Bone marrow (tissue), 2 donors: ENCODE measurements at regions not wholly inside any gene's neighbourhood (a gene's known extent, or its start where the extent isn't known, plus 50 kb on each side); places are given as distances from the start of the nearest gene placed in this dataset.
"Not testable (repeated sequence)": the region's sequence is repeated elsewhere in the genome, so short reads cannot be mapped to it uniquely, and the experiment has no call there.

Experiments used
- DNase-seq, 2 donors: peaks; one replicate each; lab custom pipeline; 2025; lab: John Stamatoyannopoulos, UW

DNA sequence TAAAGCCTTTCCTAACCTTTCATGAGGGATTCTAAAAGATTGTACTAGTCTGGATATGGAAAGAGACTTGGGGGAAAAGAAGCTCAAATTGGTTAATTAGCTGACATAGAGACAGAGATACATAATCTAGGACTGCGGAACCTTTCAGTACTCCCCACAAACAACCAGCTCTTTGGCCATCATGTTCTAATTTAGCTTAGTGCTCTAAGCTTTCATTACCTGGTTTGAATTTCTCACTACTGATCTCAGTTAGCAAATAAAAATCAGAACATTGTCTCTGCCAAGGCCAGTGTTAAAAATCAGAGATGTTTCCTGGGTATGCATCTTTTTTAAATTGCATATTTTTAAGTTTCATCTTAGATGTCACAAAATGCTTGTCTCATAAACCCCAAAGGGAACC lies 254.4 kb downstream of the GLUD2 start:
- DNase-seq: no peak

DNA sequence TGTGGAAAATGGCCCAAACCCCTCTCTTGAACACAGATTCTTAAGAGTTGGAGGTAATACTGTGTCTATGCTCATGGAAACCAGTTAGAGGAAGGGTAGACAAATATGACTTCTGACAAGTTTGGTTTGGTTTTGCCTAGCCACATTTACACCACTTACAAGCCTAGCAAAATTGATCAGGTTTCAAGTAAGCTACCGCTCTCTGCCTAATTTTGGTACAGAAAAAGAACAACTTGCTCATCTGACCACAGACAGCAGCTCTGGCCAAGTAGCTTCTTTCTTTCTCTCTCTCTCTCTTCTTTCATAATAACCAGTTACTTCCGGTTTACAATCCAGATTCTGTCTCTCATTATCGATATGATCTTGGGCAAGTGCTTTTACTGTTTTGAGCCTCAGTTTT lies 260.0 kb downstream of the GLUD2 start:
- no peak for DNase-seq

DNA sequence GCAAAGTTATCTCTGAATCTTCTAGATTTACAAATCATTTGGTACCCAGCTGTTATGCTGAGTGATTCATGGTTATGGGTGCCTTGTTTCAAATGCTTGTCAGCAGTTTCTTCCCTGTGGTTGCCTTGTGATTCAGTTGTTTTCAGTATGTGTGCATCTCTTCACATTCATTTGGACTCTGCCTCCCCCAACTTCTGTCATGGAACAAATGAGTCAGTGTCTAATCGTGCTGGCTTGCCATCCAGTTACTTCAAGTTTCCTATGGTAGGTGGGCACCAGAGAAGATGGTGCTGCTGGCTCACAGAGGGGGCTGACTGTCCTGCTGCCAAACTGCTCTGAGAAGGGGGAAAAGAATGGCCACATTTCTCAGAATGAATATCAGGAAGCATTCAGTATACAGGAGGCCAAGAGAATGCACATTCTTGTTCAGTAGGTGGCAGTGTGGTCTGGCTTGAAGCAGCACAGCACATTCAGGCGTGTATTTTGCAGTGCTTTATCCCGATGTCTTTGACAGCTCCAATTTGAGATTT lies 260.9 kb downstream of the GLUD2 start:
- no peak for DNase-seq

DNA sequence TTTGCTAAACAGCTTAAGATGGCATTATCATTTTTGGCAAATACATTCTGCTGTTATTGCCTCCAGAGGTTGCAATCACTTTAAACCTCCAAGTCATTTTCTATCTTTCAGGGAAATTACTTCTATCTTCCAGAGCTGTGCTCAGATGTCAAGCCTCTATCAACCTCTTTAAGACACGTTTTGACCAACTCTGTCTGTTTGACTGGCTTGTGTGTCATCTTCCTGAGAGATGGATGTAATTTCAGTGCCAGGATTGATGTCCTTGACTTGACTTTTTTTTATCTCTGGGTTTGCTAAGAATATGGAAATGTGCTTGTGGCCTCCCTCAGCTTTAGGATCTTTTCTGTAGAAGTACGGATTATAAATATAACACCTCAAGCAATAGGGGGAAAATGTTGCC lies 263.4 kb downstream of the GLUD2 start:
- no peak for DNase-seq

DNA sequence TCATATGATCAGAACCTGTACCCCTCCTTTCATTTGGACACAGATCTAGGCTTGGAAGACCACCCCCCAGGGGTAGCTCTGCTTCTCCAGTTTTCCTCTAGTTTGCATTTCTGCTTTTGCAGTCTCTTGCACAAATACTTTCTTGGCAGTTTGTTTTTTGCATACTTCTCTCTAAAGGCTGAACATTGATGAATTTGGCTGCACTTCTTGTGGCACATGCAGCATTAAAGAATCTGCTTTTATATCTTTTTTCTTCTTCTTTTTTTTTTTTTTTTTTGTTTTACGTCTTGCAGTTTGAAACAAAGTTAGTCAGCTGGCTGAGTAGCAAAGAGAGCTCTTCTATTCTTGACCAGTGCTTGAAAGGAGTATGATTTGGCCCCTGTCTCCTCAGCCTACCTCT lies 273.0 kb downstream of the GLUD2 start:
- DNase-seq: no peak

DNA sequence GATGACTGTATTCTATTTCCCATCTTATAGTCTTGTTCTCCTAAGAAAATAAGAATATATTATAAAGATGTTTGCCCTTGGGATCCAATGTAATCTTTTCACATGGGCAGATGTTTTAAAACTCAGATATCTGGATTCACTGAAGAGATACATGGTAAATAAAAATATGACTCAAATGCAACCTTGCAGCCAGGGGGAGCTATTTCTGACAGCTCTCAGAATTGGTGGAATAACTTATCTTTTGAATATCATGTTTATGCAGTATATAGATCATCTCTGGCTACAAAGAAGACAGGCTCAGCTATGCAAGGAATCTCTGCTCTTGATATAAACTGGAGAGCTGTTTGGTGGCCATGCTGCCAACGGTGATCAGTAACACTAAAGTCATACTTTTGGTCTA lies 274.7 kb downstream of the GLUD2 start:
- no peak for DNase-seq

DNA sequence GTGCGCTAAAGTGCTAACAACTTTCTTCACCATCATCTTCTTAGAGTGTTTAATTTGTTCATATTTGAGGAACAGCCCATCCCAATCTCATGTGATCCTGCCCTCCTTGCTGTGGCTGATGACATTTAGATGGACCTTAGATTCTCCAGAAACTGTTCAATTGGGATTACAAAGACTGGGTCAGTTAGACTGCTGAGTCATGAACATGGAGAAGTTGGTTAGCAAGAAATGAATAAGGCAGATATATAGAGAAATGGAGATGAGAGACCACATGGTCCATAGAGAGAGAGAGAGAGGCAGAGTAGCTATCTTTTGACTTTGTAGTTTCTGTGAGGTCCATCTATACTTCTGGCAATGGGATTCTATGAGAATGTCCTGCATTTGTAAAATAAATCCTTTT lies 275.9 kb downstream of the GLUD2 start:
- DNase-seq: no peak

DNA sequence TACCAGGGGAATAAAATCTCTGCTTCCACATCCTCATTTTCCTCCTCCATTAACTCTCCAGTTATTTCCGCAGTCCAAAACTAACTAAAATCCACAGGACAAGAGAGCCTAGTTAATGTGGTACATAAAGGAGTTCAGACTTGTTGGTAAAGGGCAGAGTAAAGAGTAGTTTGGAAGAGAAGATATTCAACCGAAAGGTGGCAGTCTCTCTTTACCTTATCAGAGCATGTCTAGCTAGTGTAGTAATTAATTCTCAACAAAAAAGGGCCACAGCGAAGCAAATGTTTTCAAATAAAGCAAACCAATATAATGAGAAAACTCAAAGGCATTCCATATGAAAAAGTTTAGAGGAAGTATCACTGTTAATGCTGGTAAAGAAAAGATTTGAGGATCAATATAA lies 286.5 kb downstream of the GLUD2 start:
- DNase-seq: no peak

DNA sequence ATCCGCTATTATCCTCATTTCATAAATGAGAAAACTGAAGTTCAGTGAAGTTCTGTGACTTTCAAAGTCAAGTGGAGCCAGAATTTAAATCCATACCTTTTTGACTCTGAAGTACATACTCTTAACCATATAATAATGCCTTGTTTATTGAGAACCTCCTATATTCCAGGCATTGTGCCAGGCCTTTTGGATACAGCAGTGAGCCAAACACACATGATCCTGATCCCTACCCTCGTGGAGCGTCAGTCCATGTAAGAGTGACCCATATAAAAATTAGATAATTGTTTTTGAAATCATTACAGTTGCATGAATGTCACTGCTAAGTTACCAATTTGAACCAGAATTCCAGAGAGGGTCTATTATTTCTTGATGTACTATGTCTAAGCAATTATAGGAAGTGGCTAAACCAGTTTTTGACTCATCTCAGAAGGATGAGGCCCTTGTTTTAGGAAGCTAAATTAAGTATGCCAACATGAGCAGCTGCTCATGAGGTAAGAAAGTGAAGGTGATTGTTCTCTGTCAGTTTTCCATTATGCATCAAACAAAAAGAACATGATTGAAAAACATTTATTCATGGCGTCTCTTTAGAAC lies 289.5 kb downstream of the GLUD2 start:
- DNase-seq: no peak

DNA sequence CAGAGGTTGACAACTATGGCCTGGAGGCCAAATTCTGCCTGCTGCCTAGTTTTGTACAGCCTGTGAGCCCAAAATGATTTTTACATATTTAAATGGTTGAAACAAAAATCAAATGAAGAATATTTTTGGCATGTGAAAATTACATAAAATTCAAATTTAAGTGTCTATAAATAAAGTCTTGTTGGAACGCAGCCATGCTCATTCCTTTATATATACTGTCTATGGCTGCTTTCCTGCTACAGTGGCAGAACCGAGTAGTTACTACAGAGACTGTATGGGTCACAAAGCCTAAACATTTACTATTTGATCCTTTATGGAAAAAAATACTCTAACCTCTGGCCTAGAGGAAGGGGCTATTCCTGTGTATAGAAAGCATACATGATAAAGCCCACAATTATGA lies 290.4 kb downstream of the GLUD2 start:
- DNase-seq: no peak

DNA sequence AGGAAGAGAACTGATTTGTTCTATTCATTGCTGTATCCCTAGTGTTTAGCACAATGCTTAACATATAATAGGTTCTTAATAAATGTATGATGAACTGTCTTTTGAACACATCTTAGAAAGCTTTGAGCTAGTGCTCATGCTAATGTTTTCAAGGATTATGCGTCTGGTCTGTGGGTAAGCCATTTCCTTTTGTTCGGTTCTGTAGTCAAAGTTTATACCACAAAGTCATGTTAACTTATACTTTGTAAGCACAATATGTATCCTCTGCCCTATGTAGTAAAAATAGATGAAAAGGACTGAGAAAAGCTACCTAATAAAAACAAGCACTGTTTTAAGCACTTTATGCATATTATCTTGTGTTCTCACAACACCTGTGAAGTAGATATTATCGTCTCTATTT lies 301.9 kb downstream of the GLUD2 start:
- DNase-seq: no peak

DNA sequence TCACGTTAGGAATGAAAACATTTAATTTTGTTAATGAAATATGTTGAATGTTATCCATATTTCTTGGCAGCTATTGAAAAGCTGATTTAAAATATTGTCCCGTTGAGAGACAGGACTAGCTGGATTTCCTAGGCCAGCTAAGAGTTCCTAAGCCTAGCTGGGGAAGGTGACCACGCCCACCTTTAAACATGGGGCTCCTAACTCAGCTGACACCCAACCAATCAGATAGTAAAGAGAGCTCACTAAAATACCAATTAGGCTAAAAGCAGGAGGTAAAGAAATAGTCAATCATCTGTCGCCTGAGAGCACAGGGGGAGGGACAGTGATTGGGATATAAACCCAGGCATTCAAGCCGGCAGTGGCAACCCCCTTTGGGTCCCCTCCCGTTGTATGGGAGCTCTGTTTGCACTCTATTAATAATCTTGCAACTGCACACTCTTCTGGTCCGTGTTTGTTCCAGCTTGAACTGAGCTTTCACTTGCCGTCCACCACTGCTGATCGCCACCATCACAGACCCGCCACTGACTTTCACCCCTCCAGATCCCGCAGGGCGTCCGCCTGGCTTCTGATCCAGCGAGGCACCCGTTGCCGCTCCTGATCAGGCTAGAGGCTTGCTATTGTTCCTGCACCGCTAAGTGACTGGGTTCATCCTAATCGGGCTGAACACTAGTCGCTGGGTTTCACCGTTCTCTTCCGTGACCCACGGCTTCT lies 308.9 kb downstream of the GLUD2 start:
- DNase-seq: no peak

DNA sequence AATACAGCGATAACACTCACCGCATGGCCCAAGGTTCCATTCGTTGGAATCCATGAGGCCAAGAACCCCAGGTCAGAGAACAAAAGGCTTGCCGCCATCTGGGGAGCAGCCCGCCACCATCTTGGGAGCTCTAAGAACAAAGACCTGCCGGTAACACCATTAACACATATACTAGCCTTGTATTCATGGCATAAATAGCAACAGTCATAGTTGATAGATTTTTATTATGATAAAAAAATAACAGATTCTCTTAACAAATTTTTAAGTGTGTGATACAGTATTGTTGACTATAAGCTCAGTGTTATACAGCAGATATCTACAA lies 309.4 kb downstream of the GLUD2 start:
- no peak for DNase-seq

DNA sequence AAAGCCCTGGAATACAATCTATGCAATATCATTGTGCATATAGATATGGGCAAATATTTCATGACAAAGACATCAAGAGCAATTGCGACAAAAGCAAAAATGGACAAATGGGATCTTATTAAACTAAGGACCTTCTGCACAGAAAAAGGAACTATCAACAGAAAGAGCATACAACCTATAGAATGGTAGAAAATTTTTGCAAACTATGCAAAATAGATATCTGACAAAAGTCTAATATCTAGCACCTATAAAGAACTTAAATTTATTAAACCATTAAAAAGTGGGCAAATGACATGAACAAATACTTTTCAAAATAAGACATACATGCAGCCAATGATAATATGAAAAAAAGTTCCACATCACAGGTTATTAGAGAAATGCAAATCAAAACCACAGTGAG lies 312.9 kb downstream of the GLUD2 start:
- DNase-seq: no peak

DNA sequence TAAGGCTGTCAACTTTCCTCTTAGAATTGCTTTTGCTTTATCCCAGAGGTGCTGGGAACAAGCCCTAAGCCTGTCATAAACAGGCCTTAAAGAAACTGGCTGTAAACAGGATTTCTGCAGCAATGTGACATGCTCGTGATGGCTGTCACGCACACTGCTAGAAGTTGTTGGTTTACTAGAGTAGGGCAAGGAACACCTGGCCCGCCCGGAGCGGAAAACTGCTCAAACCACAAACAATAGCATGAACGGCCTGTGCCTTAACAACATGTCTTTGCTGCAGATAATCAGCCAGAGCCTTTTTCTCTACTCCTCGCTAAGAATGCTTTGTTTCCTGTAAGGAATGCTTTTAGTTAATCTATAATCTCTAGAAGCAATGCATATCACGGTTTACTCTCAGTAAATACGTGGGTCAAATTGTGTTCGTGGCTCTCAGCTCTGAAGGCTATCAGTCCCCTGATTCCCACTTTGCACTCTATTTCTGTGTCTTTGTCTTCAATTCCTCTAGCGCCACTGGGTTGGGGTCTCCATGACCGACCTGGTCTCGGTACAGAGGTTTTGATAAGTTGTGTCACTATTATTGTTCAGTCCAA lies 318.3 kb downstream of the GLUD2 start:
- no peak for DNase-seq

DNA sequence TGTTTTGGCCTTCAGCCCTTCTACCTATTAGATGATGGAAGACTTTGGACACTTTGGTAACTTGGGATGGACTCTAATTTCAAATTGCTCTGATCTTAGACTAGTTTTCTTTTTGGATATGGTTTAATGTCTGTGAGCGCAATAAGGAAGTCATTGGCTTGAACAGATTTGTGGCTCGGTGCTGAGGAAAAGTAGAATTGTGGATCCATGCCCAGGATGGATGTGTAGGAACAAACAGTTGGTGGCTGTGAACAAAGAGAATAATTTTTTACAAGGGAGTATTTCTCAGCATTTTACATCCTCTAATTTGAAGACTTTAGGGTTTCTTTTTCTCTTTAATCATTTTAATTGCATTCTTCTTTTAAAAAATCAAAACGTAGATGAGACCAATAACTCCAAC lies 327.1 kb downstream of the GLUD2 start:
- no peak for DNase-seq

DNA sequence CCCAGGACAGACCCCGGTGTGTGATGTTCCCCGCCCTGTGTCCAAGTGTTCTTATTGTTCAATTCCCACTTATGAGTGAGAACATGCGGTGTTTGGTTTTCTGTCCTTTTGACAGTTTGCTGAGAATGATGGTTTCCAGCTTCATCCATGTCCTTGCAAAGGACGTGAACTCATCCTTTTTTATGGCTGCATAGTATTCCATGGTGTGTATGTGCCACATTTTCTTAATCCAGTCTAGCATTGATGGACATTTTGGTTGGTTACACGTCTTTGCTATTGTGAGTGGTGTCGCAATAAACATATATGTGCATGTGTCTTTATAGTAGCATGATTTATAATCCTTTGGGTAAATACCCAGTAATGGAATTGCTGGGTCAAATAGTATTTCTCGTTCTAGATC lies 334.5 kb downstream of the GLUD2 start:
- not testable (repeated sequence) for DNase-seq

DNA sequence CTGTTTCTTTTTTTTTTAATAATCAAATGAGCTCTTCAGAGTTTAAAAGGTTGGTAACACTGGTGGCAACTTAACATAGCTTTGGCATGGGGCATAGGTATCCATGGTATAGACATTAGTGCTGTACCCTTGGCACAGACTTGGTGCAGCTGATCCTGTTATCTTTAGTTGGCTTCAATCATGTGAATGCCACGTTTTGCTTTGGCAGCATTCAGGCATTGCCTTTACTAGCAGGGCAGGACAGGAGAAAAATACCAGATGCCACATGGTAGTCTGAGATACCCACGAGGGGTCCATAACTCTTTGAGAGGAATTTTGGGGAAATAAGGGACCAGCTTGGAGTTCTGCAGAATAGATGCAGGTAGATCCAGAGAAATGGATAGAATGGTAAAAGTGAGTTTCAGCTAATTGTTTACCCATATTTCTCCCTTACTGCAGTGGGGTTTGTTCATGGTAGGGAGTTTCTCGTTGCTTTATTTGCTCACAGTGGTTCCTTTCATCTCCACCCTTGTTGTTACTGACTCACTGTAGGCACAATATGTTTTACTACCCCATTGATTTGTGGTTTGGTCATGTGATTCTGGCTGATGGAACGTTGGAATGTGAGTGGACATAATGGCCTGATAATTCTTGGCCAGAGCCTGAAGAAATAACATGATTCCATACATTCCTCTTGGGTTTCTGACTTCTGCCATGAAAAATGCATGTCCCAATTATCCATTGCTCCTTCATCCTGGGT lies 342.7 kb downstream of the GLUD2 start:
- DNase-seq: no peak

DNA sequence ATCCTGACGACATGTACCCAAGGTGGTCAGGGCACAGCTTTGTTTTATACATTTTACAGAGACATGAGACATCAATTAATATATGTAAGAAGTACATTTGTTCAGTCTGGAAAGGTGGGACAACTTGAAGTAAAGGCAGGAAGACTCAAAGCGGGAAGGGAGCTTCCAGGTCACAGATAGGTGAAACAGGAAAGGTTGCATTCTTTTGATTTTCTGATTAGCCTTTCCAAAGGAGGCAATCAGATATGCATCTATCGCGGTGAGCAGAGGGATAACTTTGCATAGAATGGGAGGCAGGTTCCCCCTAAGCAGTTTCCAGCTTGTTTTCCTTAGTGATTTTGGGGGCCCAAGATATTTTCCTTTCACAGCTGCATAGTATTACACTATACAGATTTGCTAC lies 358.4 kb downstream of the GLUD2 start:
- DNase-seq: no peak

DNA sequence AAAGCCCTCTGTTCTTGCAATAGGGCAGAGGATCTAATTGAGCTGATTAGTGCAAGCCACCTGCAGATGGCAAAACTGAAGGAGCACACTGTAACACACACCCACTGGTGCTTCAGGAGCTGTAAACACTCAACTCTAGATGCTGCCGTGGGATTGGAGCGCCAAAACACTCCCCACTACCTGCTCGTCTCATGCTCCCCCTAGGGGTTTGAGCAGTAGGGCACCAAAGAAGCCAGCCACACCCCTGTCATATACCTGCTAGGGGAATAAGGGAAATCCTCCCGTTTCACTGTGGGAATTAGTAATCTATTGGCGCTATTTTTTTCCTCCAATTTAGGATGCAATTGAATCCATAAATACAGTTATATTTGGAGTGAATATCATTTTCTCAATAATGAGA lies 360.2 kb downstream of the GLUD2 start:
- no peak for DNase-seq

DNA sequence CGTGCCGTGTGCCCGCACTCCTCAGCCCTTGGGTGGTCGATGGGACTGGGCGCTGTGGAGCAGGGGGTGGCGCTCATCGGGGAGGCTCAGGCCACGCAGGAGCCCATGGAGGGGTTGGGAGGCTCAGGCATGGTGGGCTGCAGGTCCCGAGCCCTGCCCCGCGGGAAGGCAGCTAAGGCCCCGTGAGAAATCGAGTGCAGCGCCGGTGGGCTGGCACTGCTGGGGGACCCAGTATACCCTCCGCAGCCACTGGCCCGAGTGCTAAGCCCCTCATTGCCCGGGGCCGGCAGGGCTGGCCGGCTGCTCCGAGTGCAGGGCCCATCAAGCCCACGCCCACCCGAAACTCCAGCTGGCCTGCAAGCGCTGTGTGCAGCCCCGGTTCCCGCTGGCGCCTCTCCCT lies 384.1 kb downstream of the GLUD2 start:
- not testable (repeated sequence) for DNase-seq

DNA sequence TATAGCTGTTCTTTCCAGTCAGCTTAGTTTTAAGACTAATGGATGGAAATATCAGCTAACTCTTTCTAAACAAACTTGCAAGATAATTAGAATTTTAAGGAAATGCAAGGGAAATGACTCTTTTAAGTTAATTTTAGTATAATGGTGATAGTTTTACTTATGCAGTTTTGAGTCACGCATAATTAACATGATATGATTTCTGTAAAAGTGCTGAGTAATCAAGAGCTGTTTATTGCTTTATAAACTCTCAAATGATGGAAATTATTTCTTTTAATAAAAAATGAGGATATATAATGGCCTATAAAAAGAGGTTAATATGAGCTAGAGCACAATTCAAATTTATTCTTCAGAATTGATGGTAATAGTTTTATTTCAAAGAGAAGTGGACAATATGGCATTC lies 385.9 kb downstream of the GLUD2 start:
- DNase-seq: no peak

DNA sequence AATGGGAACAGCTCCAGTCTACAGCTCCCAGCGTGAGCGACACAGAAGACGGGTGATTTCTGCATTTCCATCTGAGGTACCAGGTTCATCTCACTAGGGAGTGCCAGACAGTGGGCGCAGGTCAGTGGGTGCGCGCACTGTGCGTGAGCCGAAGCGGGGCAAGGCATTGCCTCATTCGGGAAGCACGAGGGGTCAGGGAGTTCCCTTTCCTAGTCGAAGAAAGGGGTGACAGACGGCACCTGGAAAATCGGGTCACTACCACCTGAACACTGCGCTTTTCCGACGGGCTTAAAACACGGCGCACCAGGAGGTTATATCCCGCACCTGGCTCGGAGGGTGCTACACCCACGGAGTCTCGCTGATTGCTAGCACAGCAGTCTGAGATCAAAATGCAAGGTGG lies 390.3 kb downstream of the GLUD2 start:
- not testable (repeated sequence) for DNase-seq
